Uterus (tissue), 3 donors: ENCODE measurements at regions not wholly inside any gene's neighbourhood (a gene's known extent, or its start where the extent isn't known, plus 50 kb on each side); places are given as distances from the start of the nearest gene placed in this dataset.

Source experiments
- DNase-seq, 2 donors: peaks; one replicate each; pipeline ENCODE4 v3.0.0-alpha.2; 2019 to 2020
- H3K27ac ChIP-seq, 2 donors: fragments of 200-600 bp; sonication (generic); 1 replicate in 1 of 2; 2 replicates in 1 of 2; pipeline ENCODE4 v1.5.1; 2016 to 2018
- H3K27me3 ChIP-seq, 2 donors: fragments of 200-600 bp; sonication (generic); one replicate each; pipeline ENCODE4 v1.5.1; 2018 to 2019; ENCODE audit warnings: control low read depth in 1 of 2
- H3K36me3 ChIP-seq, 2 donors: fragments of 200-600 bp; sonication (generic); one replicate each; pipeline ENCODE4 v1.5.1; 2019; ENCODE audit warnings: control low read depth in 1 of 2
- H3K4me1 ChIP-seq, 2 donors: fragments of 200-600 bp; sonication (generic); one replicate each; pipeline ENCODE4 v1.5.1; 2018 to 2019; ENCODE audit warnings: control low read depth in 1 of 2
- H3K4me3 ChIP-seq, 2 donors: fragments of 200-600 bp; sonication (generic); 1 replicate in 1 of 2; 2 replicates in 1 of 2; pipeline ENCODE4 v1.5.1; 2018 to 2019; ENCODE audit warnings: mild to moderate bottlenecking in 1 of 2
- H3K9me3 ChIP-seq, 2 donors: fragments of 200-600 bp; sonication (generic); one replicate each; pipeline ENCODE4 v1.5.1; 2019; ENCODE audit warnings: control low read depth in 1 of 2
- POLR2A ChIP-seq, 2 donors: fragments of 450-650 bp; IDR thresholded peaks; one replicate each; pipeline ENCODE4 v1.6.1; 2016; ENCODE audit warnings: antibody characterized with exemption in 2 of 2, mild to moderate bottlenecking in 1 of 2, moderate library complexity in 1 of 2
- intact Hi-C: fragments of 100-400 bp; cut with DNase I; formaldehyde crosslinking; loops from one replicate; pipeline ENCODE4 v1.15.1; 2023; ENCODE audit warnings: low total_unique reads
- TF ChIP-seq, protein P1 (sequence below), 4 experiments: fragments of 200-600 bp in 2 of 4; fragments of 450-650 bp in 2 of 4; sonication (generic) in 2 of 4; IDR thresholded peaks; one replicate each; pipeline ENCODE4 v1.5.1; 2016 to 2019; ENCODE audit warnings: antibody characterized with exemption in 4 of 4, mild to moderate bottlenecking in 2 of 4, moderate library complexity in 1 of 4
- donor health status: DM: yes; HTN: yes; CAD: no.

DNA sequence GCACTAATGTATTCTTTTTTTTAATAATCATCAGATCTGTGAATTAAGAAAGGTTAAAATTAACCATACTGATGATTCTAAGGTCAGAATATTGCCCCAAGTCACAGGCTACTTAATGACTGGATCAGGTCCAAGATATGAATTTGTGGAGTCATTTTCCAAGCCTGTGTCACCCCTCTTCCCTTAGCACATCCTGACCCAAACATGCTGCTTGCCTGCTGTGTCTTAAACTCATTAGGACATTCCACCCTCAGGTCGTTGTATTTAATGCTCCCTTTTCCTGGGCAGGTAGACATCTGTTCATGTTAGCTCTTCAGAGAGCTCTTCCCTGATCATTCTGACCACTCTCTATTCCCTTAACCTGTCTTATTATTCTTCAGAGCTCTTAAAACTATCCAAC is 463.5 kb upstream of the PDE3A start:
- Histone ChIP-seq H3K4me1 (no peaks in the 10 kb centered on the region), H3K36me3 (no peaks in the 10 kb centered on the region), H3K27ac (no peak overlapping the region), H3K9me3 (no peaks in the 10 kb centered on the region), H3K4me3 (no peak overlapping the region), H3K27me3 (no peaks in the 10 kb centered on the region)
- DNase-seq = no peak
- intact Hi-C loops = no loop called here
- TF ChIP-seq POLR2A (IDR thresholded peaks at IDR 0.05) = no peak
- TF ChIP-seq, protein P1, sequence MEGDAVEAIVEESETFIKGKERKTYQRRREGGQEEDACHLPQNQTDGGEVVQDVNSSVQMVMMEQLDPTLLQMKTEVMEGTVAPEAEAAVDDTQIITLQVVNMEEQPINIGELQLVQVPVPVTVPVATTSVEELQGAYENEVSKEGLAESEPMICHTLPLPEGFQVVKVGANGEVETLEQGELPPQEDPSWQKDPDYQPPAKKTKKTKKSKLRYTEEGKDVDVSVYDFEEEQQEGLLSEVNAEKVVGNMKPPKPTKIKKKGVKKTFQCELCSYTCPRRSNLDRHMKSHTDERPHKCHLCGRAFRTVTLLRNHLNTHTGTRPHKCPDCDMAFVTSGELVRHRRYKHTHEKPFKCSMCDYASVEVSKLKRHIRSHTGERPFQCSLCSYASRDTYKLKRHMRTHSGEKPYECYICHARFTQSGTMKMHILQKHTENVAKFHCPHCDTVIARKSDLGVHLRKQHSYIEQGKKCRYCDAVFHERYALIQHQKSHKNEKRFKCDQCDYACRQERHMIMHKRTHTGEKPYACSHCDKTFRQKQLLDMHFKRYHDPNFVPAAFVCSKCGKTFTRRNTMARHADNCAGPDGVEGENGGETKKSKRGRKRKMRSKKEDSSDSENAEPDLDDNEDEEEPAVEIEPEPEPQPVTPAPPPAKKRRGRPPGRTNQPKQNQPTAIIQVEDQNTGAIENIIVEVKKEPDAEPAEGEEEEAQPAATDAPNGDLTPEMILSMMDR (IDR thresholded peaks at IDR 0.05) = no peak

DNA sequence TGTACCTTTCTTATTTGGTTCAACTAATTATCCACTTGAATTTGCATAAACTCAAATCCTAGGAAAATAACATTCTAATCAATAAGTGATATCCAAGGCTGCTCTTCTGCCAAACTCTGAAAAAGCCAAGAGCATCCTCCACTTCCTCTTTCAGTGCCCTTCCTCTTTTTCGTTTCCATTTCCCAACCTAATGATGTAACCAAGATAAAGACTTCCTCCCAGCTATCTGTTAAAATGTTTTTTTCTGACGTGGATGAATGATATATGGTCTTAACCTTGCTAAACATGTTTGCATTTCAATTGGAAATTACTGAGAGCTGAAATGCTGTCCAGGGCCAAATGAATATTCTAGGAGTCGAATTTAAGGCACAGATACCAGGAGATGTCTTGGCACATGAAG is 459.5 kb upstream of the PDE3A start:
- no peak for TF ChIP-seq POLR2A (IDR thresholded peaks at IDR 0.05)
- TF ChIP-seq, protein P1 (IDR thresholded peaks at IDR 0.05) = no peak
- Histone ChIP-seq H3K4me3 (no peak overlapping the region), H3K36me3 (no peaks in the 10 kb centered on the region), H3K4me1 (no peaks in the 10 kb centered on the region), H3K27me3 (no peaks in the 10 kb centered on the region), H3K9me3 (no peaks in the 10 kb centered on the region), H3K27ac (no peak overlapping the region)
- intact Hi-C loops = no loop called here
- DNase-seq = no peak

DNA sequence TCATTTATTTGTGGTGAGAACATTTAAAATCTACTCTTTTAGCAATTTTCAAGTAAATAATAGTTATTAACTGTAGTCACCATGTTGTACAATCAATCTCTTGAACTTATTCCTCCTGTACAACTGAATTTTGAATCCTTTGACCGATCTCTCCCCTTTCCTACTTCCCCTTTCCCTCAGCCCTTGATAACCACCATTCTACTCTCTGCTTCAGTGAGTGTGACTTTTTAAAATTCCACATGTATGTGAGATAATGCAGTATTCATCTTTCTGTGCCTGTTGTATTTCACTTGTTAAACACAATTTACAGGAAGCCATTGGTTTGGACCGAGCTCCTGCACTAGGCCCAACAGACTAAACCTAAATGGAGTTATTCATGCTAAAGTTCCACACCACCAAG is 458.9 kb upstream of the PDE3A start:
- Histone ChIP-seq H3K4me3 (no peak overlapping the region), H3K27me3 (no peaks in the 10 kb centered on the region), H3K27ac (no peak overlapping the region), H3K36me3 (no peaks in the 10 kb centered on the region), H3K9me3 (no peaks in the 10 kb centered on the region), H3K4me1 (no peaks in the 10 kb centered on the region)
- intact Hi-C loops = no loop called here
- DNase-seq = no peak
- TF ChIP-seq, protein P1 (IDR thresholded peaks at IDR 0.05) = no peak
- no peak for TF ChIP-seq POLR2A (IDR thresholded peaks at IDR 0.05)

DNA sequence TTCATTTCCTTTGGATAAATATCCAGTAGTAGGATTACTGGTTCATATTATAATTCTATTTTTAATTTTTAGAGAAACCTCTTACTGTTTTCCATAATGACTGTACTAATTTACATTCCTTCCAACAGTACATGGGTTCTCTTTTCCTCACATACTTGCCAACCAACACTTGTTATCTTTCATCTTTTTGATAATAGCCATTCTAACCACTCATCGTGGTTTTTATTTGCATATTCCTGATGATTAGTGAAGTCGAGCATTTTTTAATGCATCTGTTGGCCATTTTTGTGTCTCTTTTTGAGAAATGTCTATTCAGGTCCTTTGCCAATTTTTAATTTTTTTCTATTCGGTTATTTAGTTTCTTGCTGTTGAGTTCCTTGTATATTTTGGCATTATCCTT is 457.7 kb upstream of the PDE3A start:
- Histone ChIP-seq H3K27ac (no peak overlapping the region), H3K9me3 (no peaks in the 10 kb centered on the region), H3K4me1 (no peaks in the 10 kb centered on the region), H3K27me3 (no peaks in the 10 kb centered on the region), H3K36me3 (no peaks in the 10 kb centered on the region), H3K4me3 (no peak overlapping the region)
- intact Hi-C loops = no loop called here
- DNase-seq = no peak
- no peak for TF ChIP-seq POLR2A (IDR thresholded peaks at IDR 0.05)
- TF ChIP-seq, protein P1 (IDR thresholded peaks at IDR 0.05) = no peak

DNA sequence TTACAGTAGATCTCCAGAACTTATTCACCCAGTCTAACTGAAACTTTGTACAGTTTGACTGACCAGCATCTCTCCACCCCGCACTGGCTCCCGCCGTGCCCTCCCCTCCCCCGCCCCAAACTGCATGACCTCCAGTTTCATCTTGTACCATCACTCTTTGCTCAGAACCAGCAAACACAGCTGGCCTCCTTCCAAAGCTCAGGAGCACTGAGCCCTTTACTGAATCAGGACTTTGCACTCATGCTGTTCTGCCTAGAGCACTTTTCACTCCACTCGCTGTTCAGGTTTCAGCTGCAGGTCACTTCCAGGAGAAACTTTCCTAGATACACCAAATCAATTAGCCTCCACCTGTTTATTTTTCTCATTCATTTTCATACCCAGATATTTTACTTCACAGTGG is 455.3 kb upstream of the PDE3A start:
- no peak for DNase-seq
- Histone ChIP-seq H3K4me1 (no peaks in the 10 kb centered on the region), H3K36me3 (no peaks in the 10 kb centered on the region), H3K9me3 (no peaks in the 10 kb centered on the region), H3K27me3 (no peaks in the 10 kb centered on the region), H3K27ac (no peak overlapping the region), H3K4me3 (no peak overlapping the region)
- no peak for TF ChIP-seq POLR2A (IDR thresholded peaks at IDR 0.05)
- TF ChIP-seq, protein P1 (IDR thresholded peaks at IDR 0.05) = no peak
- intact Hi-C loops = no loop called here
